T-cell (primary cell): ENCODE measurements at regions not wholly inside any gene's neighbourhood (a gene's known extent, or its start where the extent isn't known, plus 50 kb on each side); places are given as distances from the start of the nearest gene placed in this dataset.
"Not testable (repeated sequence)": the region's sequence is repeated elsewhere in the genome, so short reads cannot be mapped to it uniquely, and the experiment has no call there.

Source experiments
- ATAC-seq, 4 experiments: fragments of 200-7000 bp in 3 of 4; fragments of 150-1000 bp in 1 of 4; cut with Tn5 transposase; replicated peaks in 1 of 4; 1 replicate in 3 of 4; 2 replicates in 1 of 4; pipeline ENCODE4 v1.10.0; 2021; ENCODE audit warnings: moderate library complexity in 3 of 4, mild to moderate bottlenecking in 2 of 4, moderate number of reproducible peaks in 1 of 4
- CTCF ChIA-PET, 2 donors: fragments of 300-600 bp; sonication (Branson Sonifier 250); formaldehyde crosslinking; loops; one replicate each; lab custom pipeline; 2022; ENCODE audit warnings: antibody characterized with exemption in 2 of 2; lab: Charles Lee
- POLR2A ChIA-PET, 2 donors: fragments of 300-600 bp; sonication (Branson Sonifier 250); formaldehyde crosslinking; loops; one replicate each; lab custom pipeline; 2022; ENCODE audit warnings: antibody characterized with exemption in 2 of 2; lab: Charles Lee
- DNase-seq, 35 experiments: peaks; one replicate each; pipeline versions ENCODE4 v3.0.0 to v3.0.0-alpha.2; 2013 to 2023
- H3K27ac ChIP-seq: one replicate; pipeline ENCODE4 v1.5.1; 2013; ENCODE audit warnings: low read length
- H3K27me3 ChIP-seq, 2 experiments: replicated peaks in 1 of 2; 1 replicate in 1 of 2; 2 replicates in 1 of 2; pipeline versions ENCODE4 v1.6.1 to v1.7.0; 2013; ENCODE audit warnings: low read length in 1 of 2, mixed read lengths in 1 of 2; ENCODE audit not compliant: control insufficient read depth in 2 of 2, insufficient read depth in 2 of 2; ENCODE audit errors: extremely low read depth in 1 of 2
- H3K36me3 ChIP-seq, 2 donors: 1 replicate in 1 of 2; 2 replicates in 1 of 2; pipeline versions ENCODE4 v1.6.1 to v1.7.0; 2013; ENCODE audit warnings: low read length in 1 of 2; ENCODE audit not compliant: control insufficient read depth in 2 of 2, insufficient read depth in 1 of 2; ENCODE audit errors: extremely low read depth in 1 of 2
- H3K4me1 ChIP-seq, 2 experiments: 1 replicate in 1 of 2; 2 replicates in 1 of 2; pipeline versions ENCODE4 v1.6.1 to v1.7.0; 2013; ENCODE audit warnings: low read length in 2 of 2, mixed read lengths in 1 of 2; ENCODE audit not compliant: insufficient read depth in 2 of 2, control insufficient read depth in 1 of 2; ENCODE audit errors: extremely low read depth in 1 of 2
- H3K4me3 ChIP-seq, 2 donors: 1 replicate in 1 of 2; 2 replicates in 1 of 2; pipeline versions ENCODE4 v1.5.1 to v1.7.0; 2013; ENCODE audit warnings: mild to moderate bottlenecking in 2 of 2, low read length in 1 of 2, moderate library complexity in 1 of 2; ENCODE audit not compliant: control insufficient read depth in 1 of 2; ENCODE audit errors: extremely low read depth in 1 of 2
- H3K9me3 ChIP-seq: 2 replicates; pipeline ENCODE4 v1.7.0; 2013
- H3K27ac Mint-ChIP-seq, 2 donors: one replicate each; pipeline ENCODE4 v1.8.0; 2020 to 2021; ENCODE audit warnings: mild to moderate bottlenecking in 2 of 2, mixed read lengths in 2 of 2
- H3K27me3 Mint-ChIP-seq, 2 donors: one replicate each; pipeline ENCODE4 v1.8.0; 2021 to 2022; ENCODE audit warnings: mixed read lengths in 2 of 2
- H3K36me3 Mint-ChIP-seq: one replicate; pipeline ENCODE4 v1.8.0; 2021; ENCODE audit warnings: mixed read lengths
- H3K4me1 Mint-ChIP-seq, 3 donors: one replicate each; pipeline ENCODE4 v1.8.0; 2020 to 2022; ENCODE audit warnings: mixed read lengths in 3 of 3, mild to moderate bottlenecking in 1 of 3
- H3K4me3 Mint-ChIP-seq, 3 donors: one replicate each; pipeline ENCODE4 v1.8.0; 2020 to 2022; ENCODE audit warnings: mild to moderate bottlenecking in 3 of 3, mixed read lengths in 3 of 3, moderate library complexity in 3 of 3
- H3K9me3 Mint-ChIP-seq, 3 donors: one replicate each; pipeline ENCODE4 v1.8.0; 2020 to 2022; ENCODE audit warnings: mixed read lengths in 3 of 3
- WGBS: methylation state at CpG from one replicate; pipeline ENCODE4 v1.1.5; 2013; ENCODE audit warnings: missing lambda C conversion rate; ENCODE audit not compliant: insufficient coverage; 5-methylcytosine and 5-hydroxymethylcytosine counted together

- H3K36me3 ChIP-seq, H3K4me1 ChIP-seq, DNase-seq, CTCF ChIA-PET, H3K9me3 Mint-ChIP-seq, H3K4me1 Mint-ChIP-seq, H3K4me3 ChIP-seq, H3K27ac ChIP-seq, H3K36me3 Mint-ChIP-seq, H3K4me3 Mint-ChIP-seq, H3K27ac Mint-ChIP-seq, ATAC-seq, H3K9me3 ChIP-seq: not testable (repeated sequence)
- 96% methylated on average over 5 of the region's 7 CpGs for WGBS
- POLR2A ChIA-PET, result interaction anchor here in 1 of 2 donors (0.7 kb wide), 1 partner anchor 351 kb away, joined by 3 read pairs; no protein-coding TSS in a partner anchor
- peaks cover 38% of the 10 kb centered on the region in 2 donors for H3K27me3 Mint-ChIP-seq
- peaks cover 3 to 13% of the 10 kb centered on the region in 2 experiments for H3K27me3 ChIP-seq
Observed at GRCh38 chr11:46204415-46204814, 73.0 kb upstream of the CREB3L1 start.

GRCh38 chr11:46203746-46204145 lies 73.7 kb upstream of the CREB3L1 start:
- Mint-ChIP-seq H3K36me3 (no peaks in the 10 kb centered on the region), H3K4me1 (no peaks in the 10 kb centered on the region), H3K9me3 (no peaks in the 10 kb centered on the region), H3K4me3 (no peak overlapping the region), H3K27me3 (peaks cover 33 to 37% of the 10 kb centered on the region in 2 donors), H3K27ac (no peak overlapping the region)
- 79% methylated on average over 7 of the region's 7 CpGs for WGBS
- ChIA-PET CTCF (no interaction called here), POLR2A (no interaction called here)
- no peaks in the 10 kb centered on the region for H3K36me3 ChIP-seq
- no peak overlapping the region for H3K27ac ChIP-seq
- DNase-seq, result no peak
- no peak for ATAC-seq
- peaks cover 3 to 19% of the 10 kb centered on the region in 2 experiments for H3K27me3 ChIP-seq
- no peaks in the 10 kb centered on the region for H3K9me3 ChIP-seq
- no peak overlapping the region for H3K4me3 ChIP-seq
- H3K4me1 ChIP-seq, result no peaks in the 10 kb centered on the region

- ATAC-seq, result no peak
- ChIA-PET CTCF (no interaction called here), POLR2A (no interaction called here)
Observed at GRCh38 chr11:46202696-46203391, 74.6 kb upstream of the CREB3L1 start.

GRCh38 chr11:46202149-46202548 lies 75.3 kb upstream of the CREB3L1 start:
- no peaks in the 10 kb centered on the region for H3K9me3 ChIP-seq
- no peak overlapping the region for H3K27ac Mint-ChIP-seq
- H3K4me1 ChIP-seq, result no peaks in the 10 kb centered on the region
- no peaks in the 10 kb centered on the region for H3K36me3 ChIP-seq
- ATAC-seq (no peak), DNase-seq (no peak)
- H3K27ac ChIP-seq, result no peak overlapping the region
- H3K4me3 Mint-ChIP-seq, result no peak overlapping the region
- H3K4me1 Mint-ChIP-seq, result no peaks in the 10 kb centered on the region
- ChIA-PET CTCF (no interaction called here), POLR2A (no interaction called here)
- peaks cover 40 to 44% of the 10 kb centered on the region in 2 donors for H3K27me3 Mint-ChIP-seq
- 100% methylated on average over 2 of the region's 7 CpGs for WGBS
- H3K36me3 Mint-ChIP-seq, result no peaks in the 10 kb centered on the region
- H3K9me3 Mint-ChIP-seq, result no peaks in the 10 kb centered on the region
- no peak overlapping the region for H3K4me3 ChIP-seq
- H3K27me3 ChIP-seq, result peaks cover 2 to 22% of the 10 kb centered on the region in 2 experiments

More at GRCh38 chr11:46202696-46203391, 74.6 kb upstream of the CREB3L1 start:
- Histone ChIP-seq H3K9me3 (no peaks in the 10 kb centered on the region), H3K4me3 (no peak overlapping the region), H3K4me1 (no peaks in the 10 kb centered on the region), H3K36me3 (no peaks in the 10 kb centered on the region), H3K27me3 (peaks cover 2 to 19% of the 10 kb centered on the region in 2 experiments), H3K27ac (no peak overlapping the region)
- peaks cover 40 to 41% of the 10 kb centered on the region in 2 donors for H3K27me3 Mint-ChIP-seq
- H3K27ac Mint-ChIP-seq, result no peak overlapping the region
- H3K9me3 Mint-ChIP-seq, result no peaks in the 10 kb centered on the region
- no peak for DNase-seq
- no peaks in the 10 kb centered on the region for H3K4me1 Mint-ChIP-seq
- WGBS, result 94% methylated on average over 6 of the region's 10 CpGs
- H3K36me3 Mint-ChIP-seq, result no peaks in the 10 kb centered on the region
- no peak overlapping the region for H3K4me3 Mint-ChIP-seq

- H3K9me3 ChIP-seq, result no peaks in the 10 kb centered on the region
- no peaks in the 10 kb centered on the region for H3K4me1 ChIP-seq
- H3K27me3 ChIP-seq, result peaks cover 2 to 22% of the 10 kb centered on the region in 2 experiments
- Mint-ChIP-seq H3K27me3 (peaks cover 44 to 49% of the 10 kb centered on the region in 2 donors), H3K27ac (no peak overlapping the region), H3K4me3 (no peak overlapping the region), H3K36me3 (no peaks in the 10 kb centered on the region), H3K4me1 (no peaks in the 10 kb centered on the region), H3K9me3 (no peaks in the 10 kb centered on the region)
- ATAC-seq (no peak), DNase-seq (no peak)
- CTCF ChIA-PET, result interaction anchor here in 1 of 2 donors (0.6 kb wide), 1 partner anchor 55 kb away, joined by 3 read pairs; no protein-coding TSS in a partner anchor
- 85% methylated on average over 8 of the region's 10 CpGs for WGBS
- POLR2A ChIA-PET, result no interaction called here
- H3K36me3 ChIP-seq, result no peaks in the 10 kb centered on the region
- H3K4me3 ChIP-seq, result no peak overlapping the region
- no peak overlapping the region for H3K27ac ChIP-seq
Observed at GRCh38 chr11:46200537-46201281, 76.8 kb upstream of the CREB3L1 start.

- H3K27me3 Mint-ChIP-seq, result peaks cover 36 to 37% of the 10 kb centered on the region in 2 donors
- WGBS, result no CpG with 5 or more reads among the region's 8 CpGs
- CTCF ChIA-PET, result no interaction called here
Observed at GRCh38 chr11:46198245-46199240, 77.3 kb upstream of the PHF21A start.

More at GRCh38 chr11:46198245-46199240, 77.3 kb upstream of the PHF21A start:
- Histone ChIP-seq H3K27ac (no peak overlapping the region), H3K4me1 (no peaks in the 10 kb centered on the region), H3K9me3 (no peaks in the 10 kb centered on the region), H3K36me3 (no peaks in the 10 kb centered on the region), H3K27me3 (peaks cover 2 to 22% of the 10 kb centered on the region in 2 experiments), H3K4me3 (no peak overlapping the region)
- Mint-ChIP-seq H3K4me3 (no peak overlapping the region), H3K36me3 (no peaks in the 10 kb centered on the region), H3K9me3 (no peaks in the 10 kb centered on the region), H3K27ac (no peak overlapping the region), H3K4me1 (no peaks in the 10 kb centered on the region)
- DNase-seq, result no peak
- POLR2A ChIA-PET, result no interaction called here
- no peak for ATAC-seq
